Upper lobe of left lung (tissue), 4 donors: ENCODE measurements at regions not wholly inside any gene's neighbourhood (a gene's known extent, or its start where the extent isn't known, plus 50 kb on each side); places are given as distances from the start of the nearest gene placed in this dataset.

Experiments
- CTCF ChIP-seq, 6 experiments: fragments of 450-650 bp in 4 of 6; fragments of 200-600 bp in 2 of 6; sonication (generic) in 2 of 6; IDR thresholded peaks; one replicate each; pipeline ENCODE4 v1.5.1; 2016 to 2019; ENCODE audit warnings: antibody characterized with exemption in 6 of 6
- EP300 ChIP-seq, 4 donors: sonication (generic); formaldehyde crosslinking; IDR thresholded peaks; one replicate each; pipeline ENCODE4 v1.5.1; 2017; ENCODE audit warnings: antibody characterized with exemption in 4 of 4, control low read depth in 2 of 4
- POLR2A ChIP-seq, 4 donors: fragments of 450-650 bp; IDR thresholded peaks; one replicate each; pipeline ENCODE4 v1.5.1; 2016 to 2017; ENCODE audit warnings: antibody characterized with exemption in 4 of 4, mild to moderate bottlenecking in 2 of 4
- POLR2AphosphoS5 ChIP-seq, 2 donors: sonication (generic); formaldehyde crosslinking; IDR thresholded peaks; one replicate each; pipeline ENCODE4 v1.5.1; 2017; ENCODE audit warnings: antibody characterized with exemption in 2 of 2

DNA sequence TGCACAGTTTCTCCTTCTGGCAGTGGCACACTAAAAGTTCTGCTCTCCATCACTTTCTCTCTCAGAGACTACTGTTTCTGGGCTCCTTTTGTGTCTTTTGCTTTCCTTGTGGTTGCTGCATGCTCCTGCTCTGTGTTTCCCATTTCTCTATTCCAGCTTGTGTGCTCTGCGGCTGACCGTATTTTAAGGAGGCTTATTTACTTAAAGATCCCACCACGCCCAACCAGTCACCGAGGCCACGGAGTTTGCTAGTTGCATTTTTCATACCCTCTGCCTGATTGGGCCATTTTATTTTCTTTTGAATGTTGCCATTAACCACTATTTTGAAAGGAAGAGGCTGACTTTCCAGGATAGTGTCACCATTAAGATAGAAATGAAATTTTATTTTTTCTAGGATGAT, 626.4 kb upstream of the MMS22L start:
- TF ChIP-seq POLR2AphosphoS5 (IDR thresholded peaks at IDR 0.05) = no peak
- TF ChIP-seq POLR2A (IDR thresholded peaks at IDR 0.05) = no peak
- TF ChIP-seq CTCF (IDR thresholded peaks at IDR 0.05) = no peak
- no peak for TF ChIP-seq EP300 (IDR thresholded peaks at IDR 0.05)
